A549 (cell line): ENCODE measurements at regions not wholly inside any gene's neighbourhood (a gene's known extent, or its start where the extent isn't known, plus 50 kb on each side); places are given as distances from the start of the nearest gene placed in this dataset.

Source experiments
- BHLHE40 ChIP-seq: IDR thresholded peaks from 2 replicates; pipeline ENCODE4 v1.6.1; 2012; ENCODE audit warnings: low read depth, low read length, inconsistent platforms
- CTCF ChIP-seq: fragments of >200 bp; sonication (Bioruptor Twin); formaldehyde crosslinking; IDR thresholded peaks from 3 replicates; pipeline ENCODE4 v1.5.1; 2016
- EP300 ChIP-seq, 2 experiments: fragments of >200 bp; sonication (Bioruptor Twin); formaldehyde crosslinking; IDR thresholded peaks; 2 replicates in 1 of 2; 3 replicates in 1 of 2; pipeline ENCODE4 v1.6.1; 2016 to 2017
- ESRRA ChIP-seq: fragments of 150-350 bp; IDR thresholded peaks from 2 replicates; pipeline ENCODE4 v1.6.1; 2014; ENCODE audit warnings: mild to moderate bottlenecking, low read length, borderline replicate concordance
- HES2 ChIP-seq: fragments of >200 bp; sonication (Bioruptor Twin); formaldehyde crosslinking; IDR thresholded peaks from 2 replicates; pipeline ENCODE4 v1.6.1; 2016
- JUN ChIP-seq, 2 experiments: fragments of >200 bp; sonication (Bioruptor Twin); formaldehyde crosslinking; IDR thresholded peaks; 2 replicates in 1 of 2; 3 replicates in 1 of 2; pipeline ENCODE4 v1.6.1; 2016 to 2017
- KDM1A ChIP-seq: fragments of 200-600 bp; sonication (generic); IDR thresholded peaks from 2 replicates; pipeline ENCODE4 v1.6.1; 2016; ENCODE audit warnings: low read depth, mild to moderate bottlenecking
- MAZ ChIP-seq: fragments of 150-350 bp; IDR thresholded peaks from 2 replicates; pipeline ENCODE4 v1.6.1; 2014; ENCODE audit warnings: antibody characterized with exemption, low read depth, low read length, borderline replicate concordance
- PBX3 ChIP-seq: IDR thresholded peaks from 2 replicates; pipeline ENCODE4 v1.6.1; 2012
- POLR2A ChIP-seq: IDR thresholded peaks from 2 replicates; pipeline ENCODE4 v1.6.1; 2012; ENCODE audit warnings: mild to moderate bottlenecking, low read length
- REST ChIP-seq: fragments of 200-600 bp; sonication (generic); IDR thresholded peaks from 2 replicates; pipeline ENCODE4 v1.6.1; 2016; ENCODE audit warnings: antibody characterized with exemption, mild to moderate bottlenecking, moderate library complexity
- RNF2 ChIP-seq: fragments of 200-600 bp; sonication (generic); IDR thresholded peaks from 2 replicates; pipeline ENCODE4 v1.6.1; 2016; ENCODE audit warnings: low read depth, mild to moderate bottlenecking, antibody characterized with exemption, moderate library complexity, borderline replicate concordance
- TP53 ChIP-seq: fragments of 250-450 bp; sonication (Bioruptor Pico); IDR thresholded peaks from 2 replicates; pipeline ENCODE4 v1.5.0; 2021; ENCODE audit warnings: mild to moderate bottlenecking, moderate library complexity
- USF2 ChIP-seq: fragments of 450-650 bp; IDR thresholded peaks from 2 replicates; pipeline ENCODE4 v1.6.1; 2014; ENCODE audit warnings: antibody characterized with exemption

GRCh38 chr5:63603996-63604395, 358.2 kb downstream of the HTR1A start:
- TF ChIP-seq CTCF (no peak), POLR2A (no peak), REST (no peak), PBX3 (no peak), KDM1A (no peak), TP53 (CRISPR knock-in tag) (no peak), BHLHE40 (no peak), JUN (IDR thresholded peaks at IDR 0.05) (no peak), USF2 (no peak), ESRRA (no peak), MAZ (no peak), EP300 (IDR thresholded peaks at IDR 0.05) (no peak), HES2 (no peak), RNF2 (no peak)
